ENCODE measurements at regions not wholly inside any gene's neighbourhood (a gene's known extent, or its start where the extent isn't known, plus 50 kb on each side); places are given as distances from the start of the nearest gene placed in this dataset.

DNA sequence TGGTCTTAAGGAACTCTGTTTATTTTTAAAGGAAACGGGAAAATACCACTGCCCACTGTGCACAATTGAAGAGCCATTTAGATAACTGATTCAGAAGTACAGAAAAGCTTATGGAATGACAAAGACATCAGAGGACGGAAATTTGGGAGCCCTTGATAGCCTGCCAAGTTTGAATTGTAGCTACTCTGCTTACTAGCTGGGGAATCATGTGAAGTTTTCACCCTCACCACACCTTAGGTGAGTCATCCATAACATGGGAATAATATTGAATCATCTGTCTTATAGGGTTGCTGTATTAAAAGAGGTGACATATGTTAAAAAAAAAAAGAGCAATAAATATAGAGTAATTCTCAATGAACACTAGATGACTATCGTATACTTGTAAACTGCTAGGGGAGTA, 1104.2 kb downstream of the GATA3 start:
- TF ChIP-seq, protein P1, sequence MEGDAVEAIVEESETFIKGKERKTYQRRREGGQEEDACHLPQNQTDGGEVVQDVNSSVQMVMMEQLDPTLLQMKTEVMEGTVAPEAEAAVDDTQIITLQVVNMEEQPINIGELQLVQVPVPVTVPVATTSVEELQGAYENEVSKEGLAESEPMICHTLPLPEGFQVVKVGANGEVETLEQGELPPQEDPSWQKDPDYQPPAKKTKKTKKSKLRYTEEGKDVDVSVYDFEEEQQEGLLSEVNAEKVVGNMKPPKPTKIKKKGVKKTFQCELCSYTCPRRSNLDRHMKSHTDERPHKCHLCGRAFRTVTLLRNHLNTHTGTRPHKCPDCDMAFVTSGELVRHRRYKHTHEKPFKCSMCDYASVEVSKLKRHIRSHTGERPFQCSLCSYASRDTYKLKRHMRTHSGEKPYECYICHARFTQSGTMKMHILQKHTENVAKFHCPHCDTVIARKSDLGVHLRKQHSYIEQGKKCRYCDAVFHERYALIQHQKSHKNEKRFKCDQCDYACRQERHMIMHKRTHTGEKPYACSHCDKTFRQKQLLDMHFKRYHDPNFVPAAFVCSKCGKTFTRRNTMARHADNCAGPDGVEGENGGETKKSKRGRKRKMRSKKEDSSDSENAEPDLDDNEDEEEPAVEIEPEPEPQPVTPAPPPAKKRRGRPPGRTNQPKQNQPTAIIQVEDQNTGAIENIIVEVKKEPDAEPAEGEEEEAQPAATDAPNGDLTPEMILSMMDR (IDR thresholded peaks at IDR 0.05), result no peak
- no peak for TF ChIP-seq POLR2A (IDR thresholded peaks at IDR 0.05)

All from esophagus squamous epithelium (tissue), 4 donors.